HUES48 (cell line): ENCODE measurements at regions not wholly inside any gene's neighbourhood (a gene's known extent, or its start where the extent isn't known, plus 50 kb on each side); places are given as distances from the start of the nearest gene placed in this dataset.
"Not testable (repeated sequence)": the region's sequence is repeated elsewhere in the genome, so short reads cannot be mapped to it uniquely, and the experiment has no call there.

Experiments
- H3K27ac ChIP-seq: one replicate; pipeline ENCODE4 v1.7.0; 2013; ENCODE audit warnings: low read depth, low read length, inconsistent platforms
- H3K27me3 ChIP-seq: 2 replicates; pipeline ENCODE4 v1.6.1; 2013; ENCODE audit warnings: mild to moderate bottlenecking, low read length; ENCODE audit not compliant: control insufficient read depth, insufficient read depth
- H3K36me3 ChIP-seq: 2 replicates; pipeline ENCODE4 v1.6.1; 2013; ENCODE audit warnings: low read length; ENCODE audit not compliant: control insufficient read depth, insufficient read depth
- H3K4me1 ChIP-seq: 2 replicates; pipeline ENCODE4 v1.6.1; 2013; ENCODE audit warnings: mild to moderate bottlenecking, low read length; ENCODE audit not compliant: control insufficient read depth, insufficient read depth
- H3K4me3 ChIP-seq: 2 replicates; pipeline ENCODE4 v1.5.1; 2013; ENCODE audit warnings: mild to moderate bottlenecking, low read depth, low read length
- H3K9ac ChIP-seq: 2 replicates; pipeline ENCODE4 v1.6.1; 2013; ENCODE audit warnings: mild to moderate bottlenecking, low read depth, low read length, moderate library complexity
- H3K9me3 ChIP-seq: 2 replicates; pipeline ENCODE4 v1.6.1; 2013; ENCODE audit warnings: low read length; ENCODE audit not compliant: control insufficient read depth, insufficient read depth

DNA sequence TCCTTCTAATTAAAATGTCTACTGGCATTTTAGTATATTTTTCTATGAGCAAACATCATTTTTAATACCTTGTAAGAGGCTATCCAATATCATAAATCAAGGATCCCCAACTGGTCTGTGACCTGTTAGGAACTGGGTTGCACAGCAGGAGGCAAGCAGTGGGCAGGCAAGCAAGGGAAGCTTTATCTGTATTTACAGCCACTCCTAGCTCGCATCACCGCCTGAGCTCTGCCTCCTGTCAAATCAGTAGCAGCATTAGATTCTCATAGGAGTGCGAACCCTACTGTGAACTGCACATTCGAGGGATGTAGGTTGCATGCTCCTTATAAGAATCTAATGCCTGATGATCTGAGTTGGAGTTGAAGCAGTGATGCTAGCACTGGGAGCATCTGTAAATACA is 70.2 kb upstream of the CREB3L1 start:
- Histone ChIP-seq H3K4me1 (peaks cover 12% of the 10 kb centered on the region; the same call in 1 of the 2 replicates), H3K27ac (no peak overlapping the region), H3K4me3 (no peak overlapping the region), H3K27me3 (no peaks in the 10 kb centered on the region), H3K9ac (no peak overlapping the region), H3K9me3 (no peaks in the 10 kb centered on the region), H3K36me3 (no peaks in the 10 kb centered on the region)

- H3K27ac ChIP-seq, H3K27me3 ChIP-seq, H3K9me3 ChIP-seq, H3K9ac ChIP-seq, H3K36me3 ChIP-seq, H3K4me3 ChIP-seq: not testable (repeated sequence)
- H3K4me1 ChIP-seq: peaks cover 12% of the 10 kb centered on the region; the same call in 1 of the 2 replicates
These were observed 73.0 kb upstream of the CREB3L1 start for GRCh38 chr11:46204415-46204814.

GRCh38 chr11:46203746-46204145 is 73.7 kb upstream of the CREB3L1 start:
- Histone ChIP-seq H3K4me1 (peaks cover 12% of the 10 kb centered on the region; the same call in 1 of the 2 replicates), H3K27me3 (no peaks in the 10 kb centered on the region), H3K27ac (no peak overlapping the region), H3K36me3 (no peaks in the 10 kb centered on the region), H3K4me3 (no peak overlapping the region), H3K9ac (no peak overlapping the region), H3K9me3 (no peaks in the 10 kb centered on the region)

DNA sequence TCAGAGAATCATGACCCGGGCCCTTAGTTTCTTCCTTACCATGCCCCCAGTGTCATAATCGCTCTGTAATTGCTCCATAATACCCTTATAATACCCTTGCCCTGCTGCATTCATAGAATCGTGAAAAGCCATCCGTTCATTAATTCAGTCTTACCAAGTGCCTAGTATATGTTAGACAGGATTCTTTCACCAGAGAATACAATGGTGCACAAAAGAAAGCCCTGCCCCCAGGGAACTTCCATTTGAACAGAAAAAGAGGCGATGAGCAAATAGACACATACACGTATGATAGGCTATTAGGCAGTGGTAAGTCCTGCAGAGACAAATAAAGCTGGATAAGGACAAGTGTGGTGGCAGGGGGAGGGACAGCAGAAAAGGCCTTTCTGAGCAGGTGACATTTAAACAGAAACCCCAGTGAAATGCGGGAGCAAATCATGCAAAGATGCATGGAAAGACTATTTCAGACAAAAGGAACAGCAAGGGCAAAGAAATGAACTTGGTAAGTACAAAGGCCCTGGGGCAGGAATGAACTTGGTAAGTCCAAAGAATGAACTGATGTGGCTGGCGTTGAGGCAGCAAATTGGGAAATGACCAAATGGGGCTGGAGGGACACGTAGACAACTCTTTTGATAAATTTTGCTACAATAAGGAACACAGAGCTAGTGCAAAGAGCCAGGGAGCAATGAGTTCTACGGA is 74.6 kb upstream of the CREB3L1 start:
- Histone ChIP-seq H3K9me3 (no peaks in the 10 kb centered on the region), H3K36me3 (no peaks in the 10 kb centered on the region), H3K27me3 (no peaks in the 10 kb centered on the region), H3K9ac (no peak overlapping the region), H3K4me1 (peaks cover 12% of the 10 kb centered on the region; the same call in 1 of the 2 replicates), H3K4me3 (no peak overlapping the region), H3K27ac (peak overlapping the region; percentile 86)

DNA sequence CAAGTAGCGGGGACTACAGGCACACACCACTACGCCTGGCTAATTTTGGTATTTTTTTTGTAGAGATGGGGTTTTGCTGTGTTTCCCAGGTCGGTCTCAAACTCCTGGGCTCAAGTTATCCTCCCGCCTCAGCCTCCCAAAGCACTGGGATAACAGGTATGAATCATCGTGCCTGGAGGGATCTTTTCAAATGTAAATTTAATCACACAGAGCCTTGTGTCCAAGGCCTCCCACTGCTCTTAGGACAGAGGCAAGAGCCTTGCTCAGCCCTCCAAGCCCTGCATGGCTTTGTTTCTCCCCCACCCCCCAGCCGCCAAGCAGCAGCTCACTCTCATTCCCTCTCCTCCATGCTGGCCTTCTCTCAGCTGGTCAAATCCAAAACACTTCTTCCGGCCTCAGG is 75.3 kb upstream of the CREB3L1 start:
- Histone ChIP-seq H3K4me3 (no peak overlapping the region), H3K27ac (peak overlapping the region; percentile 86), H3K36me3 (no peaks in the 10 kb centered on the region), H3K9ac (no peak overlapping the region), H3K9me3 (no peaks in the 10 kb centered on the region), H3K27me3 (no peaks in the 10 kb centered on the region), H3K4me1 (peaks cover 12% of the 10 kb centered on the region; the same call in 1 of the 2 replicates)

DNA sequence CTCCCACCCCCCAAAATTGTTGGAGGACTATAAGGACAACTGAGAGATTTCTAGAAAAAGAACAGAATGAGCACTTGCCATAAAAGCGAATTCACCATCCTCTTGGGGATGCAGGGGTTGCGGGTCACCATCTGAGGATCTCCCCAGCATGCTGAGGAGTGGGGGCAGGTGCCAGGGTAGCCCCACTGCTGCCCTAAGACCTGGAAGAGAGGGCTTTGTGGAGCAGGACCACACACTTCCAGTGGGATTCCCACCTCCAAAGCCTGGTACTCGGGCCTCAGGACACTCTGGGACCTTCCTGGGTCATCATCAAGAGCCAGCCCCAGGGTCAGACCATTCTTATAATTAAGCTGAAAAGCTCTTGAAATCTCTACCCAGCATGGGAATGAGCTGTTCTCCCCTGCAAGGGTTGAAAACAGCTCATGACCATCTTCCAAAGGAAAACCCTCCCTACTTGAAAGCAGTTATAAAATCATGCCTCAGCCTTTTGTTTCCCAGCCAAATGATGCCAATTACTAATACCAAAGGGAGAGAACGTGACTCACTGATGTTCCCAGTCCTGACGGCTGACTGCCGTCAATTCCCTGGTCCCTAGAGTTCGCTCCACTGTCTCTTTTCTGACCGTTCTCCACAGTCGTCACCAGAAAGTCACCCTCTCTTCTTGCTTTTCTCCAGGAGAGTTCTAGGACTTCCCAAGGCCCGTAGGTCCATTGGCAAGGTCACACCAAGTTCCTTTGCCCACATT is 76.8 kb upstream of the CREB3L1 start:
- no peaks in the 10 kb centered on the region for H3K27me3 ChIP-seq
- H3K9me3 ChIP-seq: no peaks in the 10 kb centered on the region
- no peak overlapping the region for H3K27ac ChIP-seq
- no peak overlapping the region for H3K4me3 ChIP-seq
- peaks cover 12% of the 10 kb centered on the region; the same call in 1 of the 2 replicates for H3K4me1 ChIP-seq
- H3K36me3 ChIP-seq: no peaks in the 10 kb centered on the region
- no peak overlapping the region for H3K9ac ChIP-seq

GRCh38 chr11:46198245-46199240 is 77.3 kb upstream of the PHF21A start:
- no peak overlapping the region for H3K4me3 ChIP-seq
- no peak overlapping the region for H3K27ac ChIP-seq
- H3K4me1 ChIP-seq: peaks cover 10% of the 10 kb centered on the region; the same call in 1 of the 2 replicates
- H3K27me3 ChIP-seq: no peaks in the 10 kb centered on the region
- no peak overlapping the region for H3K9ac ChIP-seq
- no peaks in the 10 kb centered on the region for H3K36me3 ChIP-seq
- no peaks in the 10 kb centered on the region for H3K9me3 ChIP-seq

- no peaks in the 10 kb centered on the region for H3K36me3 ChIP-seq
- H3K4me1 ChIP-seq: peaks cover 1% of the 10 kb centered on the region; the same call in 1 of the 2 replicates
- H3K27me3 ChIP-seq: no peaks in the 10 kb centered on the region
- H3K27ac ChIP-seq: no peak overlapping the region
- H3K9me3 ChIP-seq: no peaks in the 10 kb centered on the region
- no peak overlapping the region for H3K9ac ChIP-seq
- H3K4me3 ChIP-seq: no peak overlapping the region
These were observed 76.2 kb upstream of the PHF21A start for GRCh38 chr11:46197421-46197820.

DNA sequence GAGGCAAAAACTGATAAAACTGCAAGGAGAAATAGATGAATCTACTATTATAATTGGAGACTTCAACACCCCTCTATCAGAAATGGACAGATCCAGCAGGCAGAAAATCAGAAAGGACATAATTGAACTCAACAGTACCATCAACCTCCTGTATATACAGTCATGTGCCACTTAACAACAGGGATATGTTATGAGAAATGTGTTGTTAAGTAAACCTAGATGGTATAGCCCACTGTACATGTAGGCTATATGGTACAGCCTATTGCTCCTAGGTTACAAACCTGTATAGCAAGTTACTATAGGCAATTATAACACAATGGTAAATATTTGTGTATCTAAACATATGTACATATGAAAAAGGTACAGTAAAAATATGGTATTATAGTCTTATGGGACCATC is 66.8 kb upstream of the PHF21A start:
- Histone ChIP-seq H3K36me3 (no peaks in the 10 kb centered on the region), H3K27me3 (no peaks in the 10 kb centered on the region), H3K4me3 (no peak overlapping the region), H3K9ac (no peak overlapping the region), H3K27ac (no peak overlapping the region), H3K4me1 (no peaks in the 10 kb centered on the region), H3K9me3 (no peaks in the 10 kb centered on the region)

DNA sequence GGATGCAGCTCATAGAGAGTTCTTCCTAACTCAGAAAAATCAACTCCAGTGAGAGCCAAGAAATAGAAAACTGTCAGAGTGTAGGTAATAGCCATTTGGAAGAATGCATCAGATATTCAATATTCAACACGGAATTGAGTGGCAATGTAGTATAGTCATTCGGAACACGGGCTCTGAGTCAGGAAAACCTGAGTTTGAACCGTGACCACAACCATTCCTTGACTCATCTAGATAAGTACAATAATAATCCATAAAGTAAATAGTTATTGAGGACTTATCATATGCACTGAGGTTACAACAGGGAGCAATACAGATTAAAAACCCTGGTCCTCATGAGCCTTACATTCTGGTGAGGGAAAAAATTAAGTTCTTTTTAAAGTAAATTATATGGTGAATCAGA is 62.6 kb upstream of the PHF21A start:
- Histone ChIP-seq H3K4me3 (no peak overlapping the region), H3K36me3 (no peaks in the 10 kb centered on the region), H3K9ac (no peak overlapping the region), H3K9me3 (no peaks in the 10 kb centered on the region), H3K4me1 (no peaks in the 10 kb centered on the region), H3K27me3 (no peaks in the 10 kb centered on the region), H3K27ac (no peak overlapping the region)
